Suprapubic skin (tissue), 4 donors: ENCODE measurements at regions not wholly inside any gene's neighbourhood (a gene's known extent, or its start where the extent isn't known, plus 50 kb on each side); places are given as distances from the start of the nearest gene placed in this dataset.

Source experiments
- CTCF ChIP-seq, 2 donors: fragments of 200-600 bp in 1 of 2; fragments of 450-650 bp in 1 of 2; sonication (generic) in 1 of 2; IDR thresholded peaks; one replicate each; pipeline ENCODE4 v1.5.1; 2016 to 2019; ENCODE audit warnings: antibody characterized with exemption in 2 of 2, mild to moderate bottlenecking in 1 of 2, moderate library complexity in 1 of 2
- EP300 ChIP-seq: sonication (generic); formaldehyde crosslinking; IDR thresholded peaks from one replicate; pipeline ENCODE4 v1.6.1; 2017; ENCODE audit warnings: antibody characterized with exemption
- POLR2A ChIP-seq, 2 donors: fragments of 450-650 bp; IDR thresholded peaks; one replicate each; pipeline ENCODE4 v1.6.1; 2017; ENCODE audit warnings: antibody characterized with exemption in 2 of 2, mild to moderate bottlenecking in 2 of 2, moderate library complexity in 2 of 2
- POLR2AphosphoS5 ChIP-seq, 3 donors: sonication (generic); formaldehyde crosslinking; IDR thresholded peaks; one replicate each; pipeline ENCODE4 v1.6.1; 2017; ENCODE audit warnings: antibody characterized with exemption in 3 of 3

- TF ChIP-seq POLR2AphosphoS5 (IDR thresholded peaks at IDR 0.05) (no peak), CTCF (IDR thresholded peaks at IDR 0.05) (no peak), EP300 (no peak), POLR2A (IDR thresholded peaks at IDR 0.05) (no peak)
These were observed 494.2 kb upstream of the AGTR1 start for GRCh38 chr3:148203297-148204010.
